B cell (primary cell): ENCODE measurements at regions not wholly inside any gene's neighbourhood (a gene's known extent, or its start where the extent isn't known, plus 50 kb on each side); places are given as distances from the start of the nearest gene placed in this dataset.

Source experiments
- ATAC-seq: fragments of 200-7000 bp; cut with Tn5 transposase; one replicate; pipeline ENCODE4 v1.10.0; 2021; ENCODE audit warnings: low read depth, mild to moderate bottlenecking, moderate number of reproducible peaks, moderate library complexity
- CTCF ChIA-PET: fragments of 350-600 bp; sonication (Branson Sonifier 250); formaldehyde crosslinking; loops from one replicate; lab custom pipeline; 2021; ENCODE audit warnings: antibody characterized with exemption, inconsistent platforms; lab: Charles Lee
- POLR2A ChIA-PET: fragments of 350-600 bp; sonication (Branson Sonifier 250); formaldehyde crosslinking; loops from one replicate; lab custom pipeline; 2021; ENCODE audit warnings: antibody characterized with exemption; lab: Charles Lee
- DNase-seq: peaks from one replicate; pipeline ENCODE4 v3.0.0; 2013
- H2AFZ ChIP-seq: 2 replicates; pipeline ENCODE4 v1.6.1; 2012; ENCODE audit warnings: mild to moderate bottlenecking, low read depth, low read length; ENCODE audit not compliant: insufficient read depth, poor library complexity, severe bottlenecking
- H3K27ac ChIP-seq, 2 donors: 1 replicate in 1 of 2; 2 replicates in 1 of 2; pipeline ENCODE4 v1.5.1; 2012 to 2013; ENCODE audit warnings: low read length in 2 of 2, mild to moderate bottlenecking in 2 of 2, moderate library complexity in 1 of 2
- H3K27me3 ChIP-seq, 4 experiments: fragments of 200-600 bp in 1 of 4; sonication (generic) in 1 of 4; replicated peaks in 1 of 4; 1 replicate in 2 of 4; 2 replicates in 2 of 4; pipeline versions ENCODE4 v1.6.1 to v1.7.0; 2013 to 2016; ENCODE audit warnings: low read length in 3 of 4, mild to moderate bottlenecking in 2 of 4, mixed read lengths in 1 of 4, moderate library complexity in 1 of 4; ENCODE audit not compliant: insufficient read depth in 4 of 4, control insufficient read depth in 3 of 4; ENCODE audit errors: control extremely low read depth in 1 of 4
- H3K36me3 ChIP-seq, 2 experiments: replicated peaks in 1 of 2; 1 replicate in 1 of 2; 2 replicates in 1 of 2; pipeline versions ENCODE4 v1.6.1 to v1.7.1; 2013; ENCODE audit warnings: low read length in 1 of 2; ENCODE audit not compliant: insufficient read depth in 2 of 2, control insufficient read depth in 1 of 2; ENCODE audit errors: control extremely low read depth in 1 of 2, extremely low read depth in 1 of 2
- H3K4me1 ChIP-seq, 2 donors: fragments of 200-600 bp in 1 of 2; sonication (generic) in 1 of 2; 1 replicate in 1 of 2; 2 replicates in 1 of 2; pipeline versions ENCODE4 v1.5.1 to v1.6.1; 2013 to 2017; ENCODE audit warnings: low read length in 2 of 2; ENCODE audit not compliant: control insufficient read depth in 2 of 2, insufficient read depth in 2 of 2
- H3K4me2 ChIP-seq: replicated peaks from 2 replicates; pipeline ENCODE3; 2012; ENCODE audit warnings: mild to moderate bottlenecking, low read depth, low read length; ENCODE audit not compliant: poor library complexity, severe bottlenecking
- H3K4me3 ChIP-seq, 5 experiments: fragments of 200-600 bp in 1 of 5; sonication (generic) in 1 of 5; 1 replicate in 3 of 5; 2 replicates in 2 of 5; pipeline versions ENCODE4 v1.5.1 to v1.7.0; 2011 to 2016; ENCODE audit warnings: low read length in 4 of 5, mild to moderate bottlenecking in 4 of 5, low read depth in 2 of 5, control low read depth in 1 of 5, moderate library complexity in 1 of 5; ENCODE audit not compliant: insufficient read depth in 1 of 5; ENCODE audit errors: control extremely low read depth in 1 of 5, extremely low read depth in 1 of 5
- H3K79me2 ChIP-seq: fragments of 200-600 bp; sonication (generic); one replicate; pipeline ENCODE4 v1.6.0; 2016; ENCODE audit warnings: low read length; ENCODE audit not compliant: control insufficient read depth, insufficient read depth
- H3K9ac ChIP-seq: fragments of 200-600 bp; sonication (generic); 2 replicates; pipeline ENCODE4 v1.6.1; 2017; ENCODE audit warnings: mild to moderate bottlenecking, low read length, moderate library complexity
- H3K9me3 ChIP-seq, 3 donors: one replicate each; pipeline versions ENCODE4 v1.6.1 to v1.7.1; 2013; ENCODE audit warnings: low read length in 2 of 3; ENCODE audit not compliant: control insufficient read depth in 2 of 3, insufficient read depth in 1 of 3; ENCODE audit errors: control extremely low read depth in 1 of 3
- H4K20me1 ChIP-seq: 2 replicates; pipeline ENCODE4 v1.6.0; 2012; ENCODE audit warnings: mild to moderate bottlenecking, low read length; ENCODE audit not compliant: insufficient read depth, control insufficient read depth, poor library complexity, severe bottlenecking
- H3K27ac Mint-ChIP-seq: one replicate; pipeline ENCODE4 v1.8.0; 2021; ENCODE audit warnings: mixed read lengths
- H3K27me3 Mint-ChIP-seq: one replicate; pipeline ENCODE4 v1.8.0; 2021; ENCODE audit warnings: mixed read lengths
- H3K4me1 Mint-ChIP-seq: one replicate; pipeline ENCODE4 v1.8.0; 2021; ENCODE audit warnings: mixed read lengths
- H3K4me3 Mint-ChIP-seq: one replicate; pipeline ENCODE4 v1.8.0; 2021; ENCODE audit warnings: mixed read lengths
- H3K9me3 Mint-ChIP-seq: one replicate; pipeline ENCODE4 v1.8.0; 2022; ENCODE audit warnings: mixed read lengths; ENCODE audit not compliant: insufficient read depth
- CTCF ChIP-seq: fragments of 200-600 bp; IDR thresholded peaks from one replicate; pipeline ENCODE4 v1.8.0; 2022; ENCODE audit warnings: antibody characterized with exemption, mild to moderate bottlenecking
- EZH2 ChIP-seq: IDR thresholded peaks from 2 replicates; pipeline ENCODE4 v1.6.1; 2012; ENCODE audit warnings: borderline replicate concordance, low read depth, mild to moderate bottlenecking, moderate library complexity, low read length; ENCODE audit not compliant: insufficient read depth, poor library complexity, severe bottlenecking
- WGBS: methylation state at CpG from one replicate; pipeline ENCODE4 v1.1.5; 2013; ENCODE audit warnings: missing lambda C conversion rate; ENCODE audit not compliant: insufficient coverage; 5-methylcytosine and 5-hydroxymethylcytosine counted together
- intact Hi-C: fragments of 100-400 bp; cut with micrococcal nuclease; formaldehyde crosslinking; loops from one replicate; pipeline ENCODE4 v1.10.0; 2022

- 81% methylated on average over 2 of the region's 3 CpGs for WGBS
- H3K4me1 Mint-ChIP-seq = peaks cover 8% of the 10 kb centered on the region
- Histone ChIP-seq H3K36me3 (no peaks in the 10 kb centered on the region), H3K4me3 (no peak overlapping the region), H3K27ac (no peak overlapping the region), H3K79me2 (no peaks in the 10 kb centered on the region), H3K9me3 (no peaks in the 10 kb centered on the region), H3K4me1 (peaks cover 6 to 8% of the 10 kb centered on the region in 2 donors), H4K20me1 (no peaks in the 10 kb centered on the region), H3K9ac (no peak overlapping the region), H2AFZ (no peak overlapping the region), H3K27me3 (peaks cover 0 to 5% (median 0%) of the 10 kb centered on the region in 4 experiments), H3K4me2 (no peak overlapping the region)
- TF ChIP-seq EZH2 (no peak), CTCF (no peak)
- no peak overlapping the region for H3K4me3 Mint-ChIP-seq
- H3K9me3 Mint-ChIP-seq = no peaks in the 10 kb centered on the region
- no peak overlapping the region for H3K27ac Mint-ChIP-seq
- no peak for DNase-seq
- ATAC-seq = no peak
- intact Hi-C loops = no loop called here
- ChIA-PET POLR2A (no interaction called here), CTCF (no interaction called here)
- H3K27me3 Mint-ChIP-seq = peaks cover 31% of the 10 kb centered on the region
Measured at GRCh38 chr9:117649126-117649525, 55.1 kb upstream of the TLR4 start.

GRCh38 chr9:117644932-117645636 is 59.1 kb upstream of the TLR4 start:
- H3K9me3 Mint-ChIP-seq = no peaks in the 10 kb centered on the region
- no peak overlapping the region for H2AFZ ChIP-seq
- H3K27ac ChIP-seq = no peak overlapping the region
- peaks cover 6 to 10% of the 10 kb centered on the region in 2 donors for H3K4me1 ChIP-seq
- no peaks in the 10 kb centered on the region for H4K20me1 ChIP-seq
- peak overlapping the region; percentile 20 for H3K4me2 ChIP-seq
- H3K4me1 Mint-ChIP-seq = peaks cover 14% of the 10 kb centered on the region
- H3K9ac ChIP-seq = no peak overlapping the region
- H3K27ac Mint-ChIP-seq = no peak overlapping the region
- POLR2A ChIA-PET = no interaction called here
- H3K4me3 Mint-ChIP-seq = no peak overlapping the region
- no peaks in the 10 kb centered on the region for H3K9me3 ChIP-seq
- TF ChIP-seq EZH2 (no peak), CTCF (peak; percentile 42)
- 50% methylated on average over 4 of the region's 6 CpGs for WGBS
- CTCF ChIA-PET = interaction anchor here (0.7 to 1.4 kb wide), 7 partner anchors 10 to 1645 kb away, joined by 3 to 4 read pairs (median 3); no protein-coding TSS in a partner anchor
- H3K79me2 ChIP-seq = no peaks in the 10 kb centered on the region
- intact Hi-C loops = loop anchor here (1.0 kb wide), 1 partner anchor 138 kb away; no protein-coding TSS in a partner anchor
- DNase-seq = no peak
- ATAC-seq = no peak
- H3K36me3 ChIP-seq = no peaks in the 10 kb centered on the region
- no peaks in the 10 kb centered on the region for H3K27me3 ChIP-seq
- peaks cover 41% of the 10 kb centered on the region for H3K27me3 Mint-ChIP-seq
- H3K4me3 ChIP-seq = no peak overlapping the region
